ENCODE measurements at regions not wholly inside any gene's neighbourhood (a gene's known extent, or its start where the extent isn't known, plus 50 kb on each side); places are given as distances from the start of the nearest gene placed in this dataset.

DNA sequence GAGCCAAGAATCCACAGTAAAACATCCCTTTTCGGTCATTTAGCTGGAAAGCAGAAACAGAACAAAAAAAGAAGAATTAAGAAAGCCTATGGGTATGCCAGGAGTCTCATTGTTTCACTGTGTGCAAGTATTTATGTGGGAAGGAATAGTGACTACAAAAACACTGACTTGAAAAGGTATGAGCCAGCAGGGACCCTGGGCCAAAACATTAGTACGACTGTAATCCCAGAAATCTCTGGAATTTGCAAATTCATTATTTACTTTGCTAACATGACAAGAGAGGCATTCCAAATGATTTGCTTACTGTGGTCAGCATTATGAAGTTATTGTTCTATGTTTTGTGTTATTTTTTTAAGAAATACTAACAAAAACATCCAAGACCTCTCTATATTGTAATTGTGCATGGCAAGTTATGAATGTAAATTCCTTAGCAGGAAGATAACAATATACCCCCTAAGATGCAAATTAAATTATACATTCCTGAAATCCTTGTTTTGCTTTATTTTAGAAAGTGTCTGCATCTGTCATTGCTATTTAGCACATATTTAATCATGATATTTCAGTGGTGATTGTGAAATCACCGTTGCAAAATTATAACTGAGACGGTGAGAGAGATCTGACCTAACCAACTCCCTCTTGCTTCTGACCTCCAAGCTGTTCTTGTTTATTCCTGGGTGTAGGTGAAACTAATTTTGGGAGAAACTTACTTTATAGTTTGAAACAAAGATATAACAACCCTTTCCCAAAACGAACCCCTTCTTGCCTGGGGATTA is 299.2 kb downstream of the ZPLD1 start:
- no peak for TF ChIP-seq YY1 (IDR thresholded peaks at IDR 0.05; ENCODE audit: insufficient read depth, insufficient read length)
- no peak for TF ChIP-seq SUZ12 (IDR thresholded peaks at IDR 0.05; ENCODE audit: extremely low read depth, insufficient read depth, insufficient read length)
- TF ChIP-seq ZNF274 (IDR thresholded peaks at IDR 0.05; ENCODE audit: low read depth, low read length): no peak
- no peaks in the 10 kb centered on the region for H3K4me1 ChIP-seq (ENCODE audit: insufficient read depth, insufficient read length)
- no peak for DNase-seq (ENCODE audit: low read depth, low spot score)

DNA sequence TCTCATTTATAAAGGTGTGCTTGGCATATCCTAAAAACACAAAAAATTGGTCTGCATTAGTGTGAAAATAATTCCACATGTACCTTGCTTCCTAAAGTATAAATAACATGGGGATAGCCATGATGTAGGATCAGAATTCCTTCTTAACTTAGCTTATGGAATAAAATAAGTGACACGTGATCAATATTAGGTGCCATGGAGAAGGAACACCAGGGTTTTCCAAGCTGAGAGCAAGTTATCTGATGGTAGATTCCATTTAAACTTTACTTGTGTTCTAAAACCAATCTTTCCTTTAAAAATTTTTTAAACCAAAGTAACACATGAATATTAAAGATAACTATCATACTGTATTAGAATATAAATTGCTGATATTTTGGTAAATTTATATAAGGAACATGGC is 300.5 kb downstream of the ZPLD1 start:
- DNase-seq (ENCODE audit: low read depth, low spot score): no peak
- Histone ChIP-seq H3K9me3 (ENCODE audit: insufficient read depth, low read length) (peaks cover 8% of the 10 kb centered on the region; the same call in 1 of the 2 replicates), H3K27me3 (ENCODE audit: insufficient read depth, insufficient read length) (no peaks in the 10 kb centered on the region), H3K9ac (ENCODE audit: insufficient read length, low read depth) (no peak overlapping the region), H3K36me3 (ENCODE audit: insufficient read depth, insufficient read length, low read length) (no peaks in the 10 kb centered on the region), H3K4me3 (ENCODE audit: insufficient read length, low read depth) (no peak overlapping the region), H3K4me1 (ENCODE audit: insufficient read depth, insufficient read length) (no peaks in the 10 kb centered on the region)
- TF ChIP-seq YY1 (IDR thresholded peaks at IDR 0.05; ENCODE audit: insufficient read depth, insufficient read length) (no peak), ZNF274 (IDR thresholded peaks at IDR 0.05; ENCODE audit: low read depth, low read length) (no peak), SUZ12 (IDR thresholded peaks at IDR 0.05; ENCODE audit: extremely low read depth, insufficient read depth, insufficient read length) (no peak)

More for the DNA sequence above, 299.2 kb downstream of the ZPLD1 start:
- Histone ChIP-seq H3K36me3 (ENCODE audit: insufficient read depth, insufficient read length, low read length) (no peaks in the 10 kb centered on the region), H3K4me3 (ENCODE audit: insufficient read length, low read depth) (no peak overlapping the region), H3K27me3 (ENCODE audit: insufficient read depth, insufficient read length) (no peaks in the 10 kb centered on the region), H3K9ac (ENCODE audit: insufficient read length, low read depth) (no peak overlapping the region), H3K9me3 (ENCODE audit: insufficient read depth, low read length) (peaks cover 8% of the 10 kb centered on the region; the same call in 1 of the 2 replicates)

DNA sequence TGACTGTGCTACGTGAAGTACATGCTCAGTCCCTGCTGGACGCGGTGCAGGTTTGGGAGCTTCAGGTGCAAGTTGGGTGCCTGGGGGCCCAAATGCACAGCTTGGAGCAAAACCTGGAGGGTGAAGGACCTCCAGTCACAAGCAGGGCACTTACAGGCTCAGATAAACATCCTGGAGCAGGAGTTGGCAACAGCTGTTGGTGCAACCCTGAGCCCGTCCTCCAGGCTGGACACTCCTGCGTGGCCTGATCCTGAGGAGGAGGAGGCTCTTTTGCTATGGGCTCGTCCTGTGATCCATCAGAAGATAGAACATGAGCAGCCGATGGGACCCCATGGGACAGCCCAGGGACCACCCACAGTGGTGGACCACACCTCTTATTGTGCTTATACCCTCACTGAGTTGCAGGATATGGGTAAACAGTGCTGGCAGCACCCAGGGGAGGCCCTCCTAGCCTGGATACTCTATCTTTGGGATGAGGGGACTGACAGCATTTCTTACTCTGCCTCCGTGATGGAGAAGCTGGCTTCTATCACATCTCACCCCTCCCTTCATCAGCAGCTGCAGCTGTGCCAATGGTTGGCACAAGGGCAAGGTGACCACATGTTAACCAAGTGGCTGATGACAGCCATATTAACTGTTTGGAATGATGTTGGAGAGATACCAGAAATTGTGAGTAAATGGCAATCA is 301.6 kb downstream of the ZPLD1 start:
- H3K27me3 ChIP-seq (ENCODE audit: insufficient read depth, insufficient read length): no peaks in the 10 kb centered on the region
- peaks cover 13% of the 10 kb centered on the region; the same call in 1 of the 2 replicates for H3K9me3 ChIP-seq (ENCODE audit: insufficient read depth, low read length)
- no peak overlapping the region for H3K4me3 ChIP-seq (ENCODE audit: insufficient read length, low read depth)
- DNase-seq (ENCODE audit: low read depth, low spot score): no peak
- H3K4me1 ChIP-seq (ENCODE audit: insufficient read depth, insufficient read length): no peaks in the 10 kb centered on the region
- H3K36me3 ChIP-seq (ENCODE audit: insufficient read depth, insufficient read length, low read length): no peaks in the 10 kb centered on the region
- no peak overlapping the region for H3K9ac ChIP-seq (ENCODE audit: insufficient read length, low read depth)
- no peak for TF ChIP-seq SUZ12 (IDR thresholded peaks at IDR 0.05; ENCODE audit: extremely low read depth, insufficient read depth, insufficient read length)
- TF ChIP-seq ZNF274 (IDR thresholded peaks at IDR 0.05; ENCODE audit: low read depth, low read length): no peak
- TF ChIP-seq YY1 (IDR thresholded peaks at IDR 0.05; ENCODE audit: insufficient read depth, insufficient read length): no peak

GRCh38 chr3:102736975-102737304 is 302.1 kb downstream of the ZPLD1 start:
- H3K9ac ChIP-seq (ENCODE audit: insufficient read length, low read depth): no peak overlapping the region
- DNase-seq (ENCODE audit: low read depth, low spot score): no peak
- TF ChIP-seq YY1 (IDR thresholded peaks at IDR 0.05; ENCODE audit: insufficient read depth, insufficient read length): no peak
- no peak for TF ChIP-seq SUZ12 (IDR thresholded peaks at IDR 0.05; ENCODE audit: extremely low read depth, insufficient read depth, insufficient read length)
- no peak for TF ChIP-seq ZNF274 (IDR thresholded peaks at IDR 0.05; ENCODE audit: low read depth, low read length)
- H3K36me3 ChIP-seq (ENCODE audit: insufficient read depth, insufficient read length, low read length): no peaks in the 10 kb centered on the region
- H3K4me3 ChIP-seq (ENCODE audit: insufficient read length, low read depth): no peak overlapping the region
- H3K4me1 ChIP-seq (ENCODE audit: insufficient read depth, insufficient read length): no peaks in the 10 kb centered on the region
- H3K27me3 ChIP-seq (ENCODE audit: insufficient read depth, insufficient read length): no peaks in the 10 kb centered on the region
- H3K9me3 ChIP-seq (ENCODE audit: insufficient read depth, low read length): peaks cover 10% of the 10 kb centered on the region; the same call in 1 of the 2 replicates

GRCh38 chr3:102737353-102737752 is 302.5 kb downstream of the ZPLD1 start:
- TF ChIP-seq SUZ12 (IDR thresholded peaks at IDR 0.05; ENCODE audit: extremely low read depth, insufficient read depth, insufficient read length): no peak
- Histone ChIP-seq H3K4me3 (ENCODE audit: insufficient read length, low read depth) (no peak overlapping the region), H3K9ac (ENCODE audit: insufficient read length, low read depth) (no peak overlapping the region), H3K27me3 (ENCODE audit: insufficient read depth, insufficient read length) (no peaks in the 10 kb centered on the region), H3K9me3 (ENCODE audit: insufficient read depth, low read length) (peaks cover 6% of the 10 kb centered on the region; the same call in 1 of the 2 replicates), H3K36me3 (ENCODE audit: insufficient read depth, insufficient read length, low read length) (no peaks in the 10 kb centered on the region), H3K4me1 (ENCODE audit: insufficient read depth, insufficient read length) (no peaks in the 10 kb centered on the region)
- no peak for DNase-seq (ENCODE audit: low read depth, low spot score)

DNA sequence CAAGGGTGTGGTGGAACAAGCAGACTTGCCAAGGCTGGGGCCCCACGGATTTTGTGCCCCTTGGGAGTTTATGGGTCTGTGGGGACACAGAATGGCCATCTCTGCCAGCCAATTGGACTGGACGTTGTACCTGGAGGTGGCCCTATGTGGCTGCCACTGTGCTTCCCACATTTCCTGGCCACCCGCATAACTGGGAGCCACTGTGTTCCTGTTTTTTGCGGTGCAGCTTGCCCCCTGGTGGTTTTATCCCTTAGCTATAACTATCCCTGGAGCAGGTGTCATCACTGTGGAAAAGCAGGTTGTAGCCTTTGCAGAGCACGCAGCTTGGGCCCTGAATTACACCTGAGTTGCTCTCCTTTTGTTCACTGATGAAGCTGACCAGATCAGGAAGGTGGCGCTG is 306.3 kb downstream of the ZPLD1 start:
- Histone ChIP-seq H3K9ac (ENCODE audit: insufficient read length, low read depth) (no peak overlapping the region), H3K36me3 (ENCODE audit: insufficient read depth, insufficient read length, low read length) (no peaks in the 10 kb centered on the region), H3K4me1 (ENCODE audit: insufficient read depth, insufficient read length) (no peaks in the 10 kb centered on the region), H3K27me3 (ENCODE audit: insufficient read depth, insufficient read length) (no peaks in the 10 kb centered on the region), H3K4me3 (ENCODE audit: insufficient read length, low read depth) (no peak overlapping the region), H3K9me3 (ENCODE audit: insufficient read depth, low read length) (peaks cover 5% of the 10 kb centered on the region; the same call in 1 of the 2 replicates)
- no peak for DNase-seq (ENCODE audit: low read depth, low spot score)
- TF ChIP-seq ZNF274 (IDR thresholded peaks at IDR 0.05; ENCODE audit: low read depth, low read length): no peak
- no peak for TF ChIP-seq YY1 (IDR thresholded peaks at IDR 0.05; ENCODE audit: insufficient read depth, insufficient read length)
- no peak for TF ChIP-seq SUZ12 (IDR thresholded peaks at IDR 0.05; ENCODE audit: extremely low read depth, insufficient read depth, insufficient read length)

DNA sequence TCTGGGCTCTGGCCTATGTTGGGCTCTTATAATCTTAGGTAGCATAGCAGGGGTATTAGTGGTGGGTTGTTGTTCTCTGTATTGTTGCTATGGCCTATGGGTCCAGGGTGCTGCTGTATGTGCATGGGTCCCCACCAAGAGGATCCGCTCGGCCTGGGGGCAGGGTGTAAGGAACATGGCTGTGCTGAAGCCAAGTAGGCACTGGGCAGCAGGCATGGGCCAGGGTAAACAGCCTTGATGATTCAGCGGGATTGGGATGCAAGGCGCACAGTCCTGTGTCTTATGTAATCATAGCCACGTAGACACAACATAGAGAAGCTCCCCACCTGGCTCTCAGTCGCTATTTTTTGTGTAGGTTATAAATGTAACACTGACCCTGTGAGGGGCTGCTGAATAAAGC is 306.9 kb downstream of the ZPLD1 start:
- no peaks in the 10 kb centered on the region for H3K27me3 ChIP-seq (ENCODE audit: insufficient read depth, insufficient read length)
- no peak for DNase-seq (ENCODE audit: low read depth, low spot score)
- no peak for TF ChIP-seq ZNF274 (IDR thresholded peaks at IDR 0.05; ENCODE audit: low read depth, low read length)
- no peak for TF ChIP-seq SUZ12 (IDR thresholded peaks at IDR 0.05; ENCODE audit: extremely low read depth, insufficient read depth, insufficient read length)
- no peak for TF ChIP-seq YY1 (IDR thresholded peaks at IDR 0.05; ENCODE audit: insufficient read depth, insufficient read length)
- H3K4me3 ChIP-seq (ENCODE audit: insufficient read length, low read depth): no peak overlapping the region
- no peaks in the 10 kb centered on the region for H3K4me1 ChIP-seq (ENCODE audit: insufficient read depth, insufficient read length)
- no peaks in the 10 kb centered on the region for H3K36me3 ChIP-seq (ENCODE audit: insufficient read depth, insufficient read length, low read length)
- H3K9ac ChIP-seq (ENCODE audit: insufficient read length, low read depth): no peak overlapping the region
- H3K9me3 ChIP-seq (ENCODE audit: insufficient read depth, low read length): peaks cover 5% of the 10 kb centered on the region; the same call in 1 of the 2 replicates
